ENCODE measurements at regions not wholly inside any gene's neighbourhood (a gene's known extent, or its start where the extent isn't known, plus 50 kb on each side); places are given as distances from the start of the nearest gene placed in this dataset.
A peak's percentile ranks its signal among the peaks of the same experiment; 100 is the strongest.
"Not testable (repeated sequence)": the region's sequence is repeated elsewhere in the genome, so short reads cannot be mapped to it uniquely, and the experiment has no call there.

- no peak for DNase-seq (ENCODE audit: low read depth, low spot score)
- in situ Hi-C loops (cut with HindIII; ENCODE audit: low pct_unique_long_range_greater_than_20kb, low sequenced_read_pairs): no loop called here
Observed at GRCh38 chr13:65929436-65929835, 1300.7 kb downstream of the PCDH9 start.

- peak; percentile 22 for DNase-seq (ENCODE audit: low read depth, low spot score)
- in situ Hi-C loops (cut with HindIII; ENCODE audit: low pct_unique_long_range_greater_than_20kb, low sequenced_read_pairs): no loop called here
Observed at GRCh38 chr13:65926750-65927171, 1303.4 kb downstream of the PCDH9 start.

DNA sequence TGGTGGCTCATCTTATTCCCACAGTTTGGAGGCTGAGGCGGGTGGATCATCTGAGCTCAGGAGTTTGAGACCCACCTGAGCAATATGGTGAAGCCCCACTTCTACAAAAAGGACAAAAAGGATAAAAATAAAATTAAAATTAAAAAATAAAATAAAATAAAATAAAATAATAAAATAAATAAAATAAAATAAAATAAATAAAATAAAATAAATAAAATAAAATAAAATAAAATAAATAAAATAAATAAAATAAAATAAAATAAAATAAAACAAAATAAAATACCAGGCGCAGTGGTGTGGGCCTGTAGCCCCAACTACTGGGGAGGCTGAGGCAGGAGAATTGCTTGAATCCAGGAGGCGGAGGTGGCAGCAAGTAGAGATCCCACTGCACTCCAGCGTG, 1307.3 kb downstream of the PCDH9 start:
- DNase-seq (ENCODE audit: low read depth, low spot score); in situ Hi-C loops (cut with HindIII; ENCODE audit: low pct_unique_long_range_greater_than_20kb, low sequenced_read_pairs): not testable (repeated sequence)

- in situ Hi-C loops (cut with HindIII; ENCODE audit: low pct_unique_long_range_greater_than_20kb, low sequenced_read_pairs): no loop called here
- DNase-seq (ENCODE audit: low read depth, low spot score): no peak
Observed at GRCh38 chr13:65921933-65922332, 1308.2 kb downstream of the PCDH9 start.

DNA sequence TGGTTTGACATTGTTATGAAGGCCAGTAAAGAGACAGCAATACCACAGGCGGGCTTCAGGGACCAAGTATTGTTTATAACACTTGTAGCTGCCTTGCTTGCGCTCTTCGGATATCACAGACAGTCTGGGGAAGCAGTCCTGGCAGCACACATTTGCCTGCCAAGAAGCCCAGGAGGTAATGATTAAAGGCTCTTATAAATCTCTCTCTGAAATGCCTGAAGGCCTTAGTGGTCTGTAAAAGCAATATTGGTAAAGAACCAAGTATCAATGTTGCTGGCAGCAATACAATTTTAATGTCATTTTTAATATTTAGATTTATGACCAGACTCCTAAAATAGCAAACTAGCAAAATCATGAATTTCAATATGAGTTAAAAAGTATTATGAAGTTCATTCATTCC, 1312.4 kb downstream of the PCDH9 start:
- in situ Hi-C loops (cut with HindIII; ENCODE audit: low pct_unique_long_range_greater_than_20kb, low sequenced_read_pairs): no loop called here

DNA sequence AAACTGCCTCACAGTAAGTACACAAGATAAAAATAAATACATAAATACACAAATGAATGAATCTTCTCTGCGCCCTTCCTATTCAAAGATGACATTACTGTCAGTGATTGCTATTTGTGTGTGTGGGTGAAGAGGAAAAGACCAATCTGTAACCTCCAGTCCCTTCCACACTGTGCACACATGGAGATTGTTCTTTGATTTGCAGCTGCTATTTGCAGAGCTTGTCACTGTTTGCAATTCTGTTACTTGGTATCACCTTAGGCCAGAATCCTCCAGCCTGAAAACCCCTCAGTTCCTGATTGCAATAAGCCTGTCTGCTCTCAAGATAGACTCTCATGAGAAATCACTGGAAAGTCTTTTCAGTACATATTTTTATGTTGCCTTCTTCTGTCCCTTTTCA, 1314.9 kb downstream of the PCDH9 start:
- in situ Hi-C loops (cut with HindIII; ENCODE audit: low pct_unique_long_range_greater_than_20kb, low sequenced_read_pairs): no loop called here

More for the DNA sequence above, 1312.4 kb downstream of the PCDH9 start:
- no peak for DNase-seq (ENCODE audit: low read depth, low spot score)

GRCh38 chr13:65914716-65915115, 1315.4 kb downstream of the PCDH9 start:
- in situ Hi-C loops (cut with HindIII; ENCODE audit: low pct_unique_long_range_greater_than_20kb, low sequenced_read_pairs): no loop called here
- DNase-seq (ENCODE audit: low read depth, low spot score): no peak

More for the DNA sequence above, 1314.9 kb downstream of the PCDH9 start:
- DNase-seq (ENCODE audit: low read depth, low spot score): no peak

DNA sequence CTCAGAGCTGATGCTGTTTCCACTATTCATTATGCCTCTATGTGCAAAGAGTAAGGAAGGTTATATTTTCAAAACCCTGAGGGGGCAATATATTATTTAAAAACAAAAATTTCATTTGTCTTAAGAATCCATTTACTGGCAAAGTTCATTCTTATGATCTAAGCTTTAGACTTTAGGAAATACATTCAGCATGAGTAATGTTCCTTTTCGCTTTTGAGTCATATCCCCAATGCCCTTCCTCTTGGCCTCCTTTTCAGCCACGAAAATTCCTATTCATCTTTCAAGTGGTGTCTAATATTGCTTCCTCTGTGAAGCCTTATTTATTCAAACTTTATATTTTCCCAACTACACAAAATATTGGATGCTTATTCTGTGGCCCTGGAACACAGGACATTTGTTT, 1317.0 kb downstream of the PCDH9 start:
- DNase-seq (ENCODE audit: low read depth, low spot score): peak; percentile 21
- in situ Hi-C loops (cut with HindIII; ENCODE audit: low pct_unique_long_range_greater_than_20kb, low sequenced_read_pairs): no loop called here

GRCh38 chr13:65912516-65912915, 1317.6 kb downstream of the PCDH9 start:
- in situ Hi-C loops (cut with HindIII; ENCODE audit: low pct_unique_long_range_greater_than_20kb, low sequenced_read_pairs): no loop called here
- DNase-seq (ENCODE audit: low read depth, low spot score): no peak

DNA sequence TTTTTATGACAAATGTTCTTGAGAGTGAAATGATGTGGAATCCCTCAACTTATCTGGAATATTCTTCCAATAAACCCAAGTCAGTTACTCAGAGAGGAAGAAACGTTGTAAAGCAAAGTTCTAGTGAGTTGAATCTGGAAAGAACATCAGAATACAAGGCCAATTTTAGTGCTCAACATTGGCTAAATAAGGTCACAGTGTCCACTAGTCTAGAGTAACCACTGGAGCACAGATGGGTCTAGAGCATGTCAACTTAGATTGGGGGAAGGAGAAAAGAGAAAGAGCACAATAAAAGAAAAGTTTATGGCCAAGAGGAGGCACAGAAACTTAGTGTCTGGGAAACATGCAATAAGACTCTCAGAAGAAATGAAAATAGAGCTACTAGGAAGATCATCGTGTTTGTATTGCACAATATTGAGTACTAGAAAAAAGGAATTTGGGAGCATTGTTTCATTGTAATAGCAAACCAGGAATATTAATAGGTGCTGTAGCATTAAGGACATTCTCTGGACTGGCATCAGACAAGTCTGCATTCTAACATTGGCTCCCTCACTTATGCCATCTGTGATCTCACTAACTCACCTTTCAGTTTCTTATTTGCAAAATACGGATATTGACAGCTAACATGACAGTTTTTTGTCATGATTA, 1318.5 kb downstream of the PCDH9 start:
- no peak for DNase-seq (ENCODE audit: low read depth, low spot score)
- in situ Hi-C loops (cut with HindIII; ENCODE audit: low pct_unique_long_range_greater_than_20kb, low sequenced_read_pairs): no loop called here

DNA sequence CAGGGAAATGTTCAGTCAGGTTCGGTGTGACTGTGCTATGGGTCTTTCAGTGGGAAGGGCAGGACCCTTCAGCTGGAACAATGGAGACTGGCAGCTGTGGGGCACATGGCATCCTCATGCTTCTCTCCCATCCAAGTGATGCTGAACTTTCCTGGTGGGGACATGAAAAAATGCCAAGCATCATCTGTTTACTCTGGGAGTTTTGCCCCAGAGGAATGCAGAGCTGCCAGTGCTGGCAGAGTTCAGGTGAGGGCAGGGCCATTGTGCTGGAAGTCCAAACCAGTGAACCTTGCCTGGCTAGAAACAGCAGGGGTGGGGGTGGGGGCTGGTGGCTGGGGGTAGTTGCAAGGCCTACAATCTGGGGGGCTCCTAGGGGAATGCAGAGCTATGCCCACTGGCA, 1320.6 kb downstream of the PCDH9 start:
- DNase-seq (ENCODE audit: low read depth, low spot score): no peak
- in situ Hi-C loops (cut with HindIII; ENCODE audit: low pct_unique_long_range_greater_than_20kb, low sequenced_read_pairs): no loop called here

DNA sequence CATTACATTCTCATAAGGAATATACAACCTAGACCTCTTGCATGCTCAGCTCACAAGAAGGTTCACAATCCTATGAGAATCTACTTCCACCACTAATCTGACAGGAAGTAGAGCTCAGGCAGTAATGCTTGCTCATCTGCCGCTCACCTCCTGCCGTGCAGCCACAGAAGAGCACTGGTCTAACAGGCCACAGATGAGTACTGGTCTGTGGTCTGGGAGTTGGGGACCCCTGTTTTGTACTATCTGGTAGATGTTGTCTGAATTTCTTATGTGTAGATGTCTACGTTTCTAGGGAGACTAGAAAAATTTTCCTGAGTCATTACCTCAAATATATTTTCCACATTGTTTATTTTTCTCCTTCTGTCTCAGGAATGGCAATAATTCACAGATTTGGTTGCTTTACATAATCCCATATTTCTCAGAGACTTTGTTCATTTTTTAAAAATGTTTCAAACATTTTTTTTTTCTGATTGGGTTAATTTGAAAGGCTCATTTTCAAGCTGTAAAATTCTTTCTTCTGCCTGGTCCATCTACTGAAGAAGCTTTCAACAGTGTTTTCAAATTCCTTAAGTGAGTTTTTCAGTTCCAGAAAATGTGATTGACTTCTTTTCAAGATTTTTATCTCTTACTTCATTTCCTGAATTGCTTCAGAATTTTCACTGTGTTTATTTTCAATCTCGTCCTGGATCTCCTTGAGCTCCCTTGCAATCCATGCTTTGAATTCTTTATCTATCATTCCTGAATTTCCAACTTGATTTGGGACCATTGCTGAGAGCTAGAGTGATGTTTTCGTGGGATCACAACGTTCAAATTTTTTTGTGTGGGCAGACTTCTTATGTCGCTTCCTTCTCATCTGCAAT, 1322.2 kb downstream of the PCDH9 start:
- no peak for DNase-seq (ENCODE audit: low read depth, low spot score)
- in situ Hi-C loops (cut with HindIII; ENCODE audit: low pct_unique_long_range_greater_than_20kb, low sequenced_read_pairs): no loop called here

DNA sequence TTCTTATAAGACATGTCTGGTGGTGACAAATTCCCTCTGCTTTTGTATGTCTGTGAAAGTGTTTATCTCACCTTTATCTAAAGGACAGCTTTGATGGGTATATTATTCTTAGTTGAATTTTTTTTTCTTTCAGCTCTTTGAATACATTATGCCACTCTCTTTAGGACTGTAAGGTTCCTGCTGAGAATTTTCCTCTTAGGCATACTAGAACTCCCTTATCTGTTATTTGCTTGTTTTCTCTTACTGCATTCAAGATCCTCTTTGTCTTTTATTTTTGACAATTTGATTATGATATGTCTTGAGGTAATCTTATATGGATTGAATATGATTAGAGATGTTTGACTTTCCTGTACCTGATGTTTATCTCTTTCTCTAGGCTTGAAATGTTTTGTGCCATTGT, 1328.4 kb downstream of the PCDH9 start:
- in situ Hi-C loops (cut with HindIII; ENCODE audit: low pct_unique_long_range_greater_than_20kb, low sequenced_read_pairs): no loop called here
- no peak for DNase-seq (ENCODE audit: low read depth, low spot score)

DNA sequence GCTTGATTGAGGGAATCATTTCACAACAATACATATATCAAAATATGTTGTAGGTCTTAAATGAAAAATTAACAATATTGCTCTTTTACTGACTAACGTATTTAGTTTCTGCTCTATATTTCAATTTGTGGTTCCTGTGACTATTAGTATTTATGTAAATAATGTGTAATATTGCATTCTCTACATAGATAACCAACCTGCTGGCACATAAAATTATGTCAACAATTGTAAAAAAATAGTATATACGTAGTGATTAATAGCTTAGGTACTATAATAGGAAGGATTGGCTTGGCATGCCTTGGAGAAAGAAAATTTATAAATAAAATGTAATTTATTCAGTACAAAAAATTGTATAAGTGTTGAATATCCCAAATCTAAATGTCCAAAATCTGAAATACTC, 1336.1 kb downstream of the PCDH9 start:
- in situ Hi-C loops (cut with HindIII; ENCODE audit: low pct_unique_long_range_greater_than_20kb, low sequenced_read_pairs): no loop called here

DNA sequence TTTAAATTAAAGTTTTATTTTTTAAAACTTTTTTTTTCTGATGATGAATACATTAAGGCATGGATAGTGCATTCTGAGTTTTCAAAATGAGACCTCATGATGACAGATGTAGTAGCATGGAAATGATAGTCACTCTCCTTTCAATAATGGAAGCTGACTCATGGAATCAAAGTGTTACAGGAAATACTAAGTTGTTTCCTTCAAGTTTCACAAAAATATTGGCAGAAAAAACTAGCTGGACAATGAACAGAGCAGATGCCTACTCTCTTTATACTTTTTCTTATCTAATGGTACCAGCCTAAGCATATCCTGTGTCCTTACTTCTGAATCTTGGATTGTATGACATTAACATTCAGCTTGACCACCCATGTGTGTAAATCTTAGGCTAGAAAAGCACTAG, 1337.3 kb downstream of the PCDH9 start:
- DNase-seq (ENCODE audit: low read depth, low spot score): no peak
- in situ Hi-C loops (cut with HindIII; ENCODE audit: low pct_unique_long_range_greater_than_20kb, low sequenced_read_pairs): no loop called here

More for the DNA sequence above, 1336.1 kb downstream of the PCDH9 start:
- no peak for DNase-seq (ENCODE audit: low read depth, low spot score)

GRCh38 chr13:65889368-65889767, 1340.8 kb downstream of the PCDH9 start:
- in situ Hi-C loops (cut with HindIII; ENCODE audit: low pct_unique_long_range_greater_than_20kb, low sequenced_read_pairs): no loop called here
- DNase-seq (ENCODE audit: low read depth, low spot score): no peak

GRCh38 chr13:65882810-65883209, 1347.3 kb downstream of the PCDH9 start:
- DNase-seq (ENCODE audit: low read depth, low spot score): peak; percentile 30
- in situ Hi-C loops (cut with HindIII; ENCODE audit: low pct_unique_long_range_greater_than_20kb, low sequenced_read_pairs): no loop called here

GRCh38 chr13:65881561-65882155, 1348.5 kb downstream of the PCDH9 start:
- in situ Hi-C loops (cut with HindIII; ENCODE audit: low pct_unique_long_range_greater_than_20kb, low sequenced_read_pairs): no loop called here
- no peak for DNase-seq (ENCODE audit: low read depth, low spot score)

- DNase-seq (ENCODE audit: low read depth, low spot score): no peak
- in situ Hi-C loops (cut with HindIII; ENCODE audit: low pct_unique_long_range_greater_than_20kb, low sequenced_read_pairs): no loop called here
Observed at GRCh38 chr13:65875031-65875430, 1355.1 kb downstream of the PCDH9 start.

Measured in SK-MEL-5 (cell line).